HEK293T (cell line): ENCODE measurements at regions not wholly inside any gene's neighbourhood (a gene's known extent, or its start where the extent isn't known, plus 50 kb on each side); places are given as distances from the start of the nearest gene placed in this dataset.

Source experiments
- ARNT ChIP-seq: fragments of 450-650 bp; IDR thresholded peaks from 2 replicates; pipeline ENCODE4 v1.6.1; 2017; ENCODE audit warnings: mild to moderate bottlenecking
- BHLHE40 ChIP-seq: fragments of 450-650 bp; IDR thresholded peaks from 2 replicates; pipeline ENCODE4 v1.6.1; 2016; ENCODE audit warnings: mild to moderate bottlenecking, moderate library complexity, borderline replicate concordance
- ELF4 ChIP-seq: fragments of 450-650 bp; IDR thresholded peaks from 2 replicates; pipeline ENCODE4 v1.6.1; 2017; ENCODE audit warnings: antibody characterized with exemption
- FOXA1 ChIP-seq: fragments of 450-650 bp; IDR thresholded peaks from 2 replicates; pipeline ENCODE4 v1.6.1; 2016; ENCODE audit warnings: mild to moderate bottlenecking
- FOXK2 ChIP-seq: fragments of 450-650 bp; IDR thresholded peaks from 2 replicates; pipeline ENCODE4 v1.6.1; 2016; ENCODE audit warnings: mild to moderate bottlenecking
- FOXM1 ChIP-seq: fragments of 450-650 bp; IDR thresholded peaks from 2 replicates; pipeline ENCODE4 v1.6.1; 2017; ENCODE audit warnings: mild to moderate bottlenecking, borderline replicate concordance
- HDGF ChIP-seq: fragments of 450-650 bp; IDR thresholded peaks from 2 replicates; pipeline ENCODE4 v1.6.1; 2017; ENCODE audit warnings: antibody characterized with exemption, borderline replicate concordance
- LEF1 ChIP-seq: fragments of 450-650 bp; IDR thresholded peaks from 2 replicates; pipeline ENCODE4 v1.6.1; 2017; ENCODE audit warnings: mild to moderate bottlenecking, borderline replicate concordance
- NFRKB ChIP-seq: fragments of 450-650 bp; IDR thresholded peaks from 2 replicates; pipeline ENCODE4 v1.6.1; 2016; ENCODE audit warnings: mild to moderate bottlenecking, moderate library complexity
- PKNOX1 ChIP-seq: fragments of 450-650 bp; IDR thresholded peaks from 2 replicates; pipeline ENCODE4 v1.6.1; 2016
- SP1 ChIP-seq: fragments of 450-650 bp; IDR thresholded peaks from 2 replicates; pipeline ENCODE4 v1.6.1; 2017
- SUZ12 ChIP-seq: fragments of 450-650 bp; IDR thresholded peaks from 2 replicates; pipeline ENCODE4 v1.6.1; 2016; ENCODE audit warnings: mild to moderate bottlenecking

- no peak for TF ChIP-seq BHLHE40
- no peak for TF ChIP-seq ELF4
- 0 out of 2 replicates have a peak, but pooled peaks have one; percentile 32 for TF ChIP-seq ARNT
- no peak for TF ChIP-seq FOXA1
- no peak for TF ChIP-seq SUZ12
- TF ChIP-seq FOXM1 = no peak
- TF ChIP-seq NFRKB = no peak
- no peak for TF ChIP-seq FOXK2
- no peak for TF ChIP-seq LEF1
- TF ChIP-seq HDGF = no peak
- TF ChIP-seq SP1 = no peak
- no peak for TF ChIP-seq PKNOX1
These were observed 70.1 kb upstream of the SPATA31E1 start for GRCh38 chr9:87812375-87813118.
